Endothelial cell of umbilical vein (primary cell): ENCODE measurements at regions not wholly inside any gene's neighbourhood (a gene's known extent, or its start where the extent isn't known, plus 50 kb on each side); places are given as distances from the start of the nearest gene placed in this dataset.

Source experiments
- BruUV-seq: library from RNA; stranded (reverse); fragments of 400-500 nt; replicated peaks from 2 replicates; lab custom pipeline; 2021; lab: Mats Ljungman, UMichigan
- CTCF ChIA-PET: fragments of 300-600, 350-600 bp; sonication (Branson Sonifier 250); formaldehyde crosslinking; loops from one replicate; lab custom pipeline; 2021; ENCODE audit warnings: antibody characterized with exemption, inconsistent platforms; lab: Charles Lee
- POLR2A ChIA-PET: fragments of 300-600, 350-600 bp; sonication (Branson Sonifier 250); formaldehyde crosslinking; loops from one replicate; lab custom pipeline; 2021; ENCODE audit warnings: antibody characterized with exemption, inconsistent platforms; lab: Charles Lee
- DNase-seq: peaks from one replicate; pipeline ENCODE4 v3.0.0-alpha.2; 2011; ENCODE audit warnings: low read depth, low spot score
- FAIRE-seq: peaks from 2 replicates; lab custom pipeline; 2011; peaks lifted over from hg19 to GRCh38; lab: Jason Lieb, UNC
- H2AFZ ChIP-seq: 2 replicates; pipeline ENCODE4 v1.6.0; 2012; ENCODE audit warnings: low read depth, low read length, control low read depth, inconsistent platforms
- H3K27ac ChIP-seq: 2 replicates; pipeline ENCODE4 v1.5.1; 2011; ENCODE audit warnings: low read depth, mild to moderate bottlenecking, control low read depth, low read length, moderate library complexity; ENCODE audit not compliant: insufficient read depth
- H3K27me3 ChIP-seq, 2 experiments: 2 replicates each; pipeline versions ENCODE4 v1.6.0 to v1.6.1; 2011; ENCODE audit warnings: low read length in 2 of 2, mixed read lengths in 1 of 2; ENCODE audit not compliant: control insufficient read depth in 2 of 2, insufficient read depth in 2 of 2
- H3K36me3 ChIP-seq, 2 experiments: 2 replicates in 1 of 2; 3 replicates in 1 of 2; pipeline ENCODE4 v1.5.1; 2011; ENCODE audit warnings: low read length in 2 of 2, mild to moderate bottlenecking in 1 of 2, moderate library complexity in 1 of 2; ENCODE audit not compliant: control insufficient read depth in 2 of 2, insufficient read depth in 2 of 2; ENCODE audit errors: extremely low read depth in 1 of 2
- H3K4me1 ChIP-seq: 3 replicates; pipeline ENCODE4 v1.5.1; 2011; ENCODE audit warnings: mild to moderate bottlenecking, low read length; ENCODE audit not compliant: control insufficient read depth, insufficient read depth; ENCODE audit errors: extremely low read depth
- H3K4me2 ChIP-seq: 2 replicates; pipeline ENCODE4 v1.6.1; 2011; ENCODE audit warnings: low read length, control low read depth, mixed read lengths; ENCODE audit not compliant: insufficient read depth
- H3K4me3 ChIP-seq, 3 experiments: fragments of 200-600 bp in 1 of 3; sonication (generic), shearing (Covaris generic) in 1 of 3; replicated peaks in 1 of 3; 2 replicates each; pipeline ENCODE4 v1.5.1; 2011 to 2016; ENCODE audit warnings: control low read depth in 3 of 3, low read length in 3 of 3, mild to moderate bottlenecking in 2 of 3, inconsistent platforms in 1 of 3, low read depth in 1 of 3, moderate library complexity in 1 of 3; ENCODE audit not compliant: insufficient read depth in 1 of 3
- H3K79me2 ChIP-seq: 2 replicates; pipeline ENCODE4 v1.6.0; 2012; ENCODE audit warnings: low read length, inconsistent platforms; ENCODE audit not compliant: control insufficient read depth, insufficient read depth
- H3K9ac ChIP-seq: replicated peaks from 2 replicates; pipeline ENCODE3; 2011; ENCODE audit warnings: low read length, control low read depth; ENCODE audit not compliant: insufficient read depth; ENCODE audit errors: extremely low read depth
- H3K9me1 ChIP-seq: replicated peaks from 3 replicates; pipeline ENCODE4 v1.6.0; 2011; ENCODE audit warnings: mild to moderate bottlenecking, low read length; ENCODE audit not compliant: control insufficient read depth, insufficient read depth; ENCODE audit errors: extremely low read depth
- H3K9me3 ChIP-seq: replicated peaks from 2 replicates; pipeline ENCODE4 v1.5.1; 2012; ENCODE audit warnings: low read length, inconsistent platforms; ENCODE audit not compliant: control insufficient read depth, insufficient read depth
- H4K20me1 ChIP-seq: replicated peaks from 2 replicates; pipeline ENCODE3; 2011; ENCODE audit warnings: mild to moderate bottlenecking, low read length; ENCODE audit not compliant: control insufficient read depth, insufficient read depth; ENCODE audit errors: extremely low read depth
- EZH2 ChIP-seq: IDR thresholded peaks from 2 replicates; pipeline ENCODE4 v1.6.1; 2012; ENCODE audit warnings: borderline replicate concordance, low read depth, mild to moderate bottlenecking, moderate library complexity, low read length, inconsistent platforms; ENCODE audit not compliant: severe bottlenecking
- FOS ChIP-seq: IDR thresholded peaks from 2 replicates; pipeline ENCODE4 v1.6.1; 2011; ENCODE audit warnings: mild to moderate bottlenecking, low read length, moderate library complexity, borderline replicate concordance; ENCODE audit not compliant: insufficient read depth
- GATA2 ChIP-seq: IDR thresholded peaks from 2 replicates; pipeline ENCODE4 v1.7.0; 2011; ENCODE audit warnings: low read depth, mild to moderate bottlenecking, moderate library complexity, mixed read lengths, low read length; ENCODE audit not compliant: insufficient read length, insufficient read depth
- JUN ChIP-seq: IDR thresholded peaks from 2 replicates; pipeline ENCODE4 v1.6.1; 2011; ENCODE audit warnings: borderline replicate concordance, low read depth; ENCODE audit not compliant: insufficient read length, insufficient read depth
- MYC ChIP-seq: IDR thresholded peaks from one replicate; pipeline ENCODE4 v1.6.1; 2011; ENCODE audit warnings: mild to moderate bottlenecking, low read depth, low read length
- POLR2A ChIP-seq: IDR thresholded peaks from 2 replicates; pipeline ENCODE4 v1.6.1; 2012; ENCODE audit warnings: low read depth, mild to moderate bottlenecking, control low read depth, low read length
- POLR2AphosphoS5 ChIP-seq: IDR thresholded peaks from 2 replicates; pipeline ENCODE4 v1.6.1; 2012; ENCODE audit warnings: low read depth, mild to moderate bottlenecking, control low read depth, low read length, moderate library complexity; ENCODE audit not compliant: insufficient read depth
- dilution Hi-C: fragments of 300-500 bp; cut with MboI; formaldehyde crosslinking; loops from one replicate; pipeline ENCODE4 v1.15.0; 2019; ENCODE audit warnings: low sequenced_read_pairs; ENCODE audit not compliant: extremely low pct_ligation_motif_present
- intact Hi-C: fragments of 100-400 bp; cut with micrococcal nuclease; formaldehyde crosslinking; loops from one replicate; pipeline ENCODE4 v1.10.0; 2022
- TF ChIP-seq, protein P1 (sequence below): IDR thresholded peaks from 2 replicates; pipeline ENCODE4 v1.6.1; 2011; ENCODE audit not compliant: insufficient read depth, insufficient read length
- TF ChIP-seq, protein P2 (sequence below), 2 donors: IDR thresholded peaks; 1 replicate in 1 of 2; 2 replicates in 1 of 2; pipeline ENCODE4 v1.5.1; 2011; ENCODE audit warnings: low read length in 2 of 2, mild to moderate bottlenecking in 2 of 2, moderate library complexity in 2 of 2, control low read depth in 1 of 2, inconsistent platforms in 1 of 2, low read depth in 1 of 2; ENCODE audit not compliant: insufficient read depth in 1 of 2; ENCODE audit errors: extremely low read depth in 1 of 2

DNA sequence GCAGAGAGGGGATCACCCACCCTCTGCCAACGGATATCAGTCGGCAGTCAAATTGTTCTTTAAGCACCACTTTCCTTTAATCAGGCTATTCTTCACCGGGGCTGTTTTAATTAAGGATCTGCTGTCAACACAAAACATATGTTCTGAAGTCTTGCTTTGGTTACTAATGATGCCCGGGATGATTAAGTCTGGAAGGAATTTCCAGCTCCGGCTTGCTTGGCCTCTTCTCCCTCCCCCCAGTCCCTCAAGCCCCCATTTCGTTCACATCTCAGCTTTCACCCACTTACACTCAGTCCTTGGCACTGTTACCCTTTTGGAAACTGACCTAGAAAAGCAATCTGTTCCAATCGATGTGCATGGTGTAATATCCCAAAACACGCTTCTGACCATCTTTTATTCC is 74.7 kb downstream of the MSX2 start:
- H3K4me3 ChIP-seq: no peak overlapping the region
- no peak overlapping the region for H3K9ac ChIP-seq
- DNase-seq (no peak), FAIRE-seq (no peak)
- TF ChIP-seq, protein P1, sequence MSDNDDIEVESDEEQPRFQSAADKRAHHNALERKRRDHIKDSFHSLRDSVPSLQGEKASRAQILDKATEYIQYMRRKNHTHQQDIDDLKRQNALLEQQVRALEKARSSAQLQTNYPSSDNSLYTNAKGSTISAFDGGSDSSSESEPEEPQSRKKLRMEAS: no peak
- TF ChIP-seq POLR2A (no peak), MYC (no peak), JUN (no peak), FOS (no peak), GATA2 (no peak), EZH2 (no peak), POLR2AphosphoS5 (no peak)
- TF ChIP-seq, protein P2, sequence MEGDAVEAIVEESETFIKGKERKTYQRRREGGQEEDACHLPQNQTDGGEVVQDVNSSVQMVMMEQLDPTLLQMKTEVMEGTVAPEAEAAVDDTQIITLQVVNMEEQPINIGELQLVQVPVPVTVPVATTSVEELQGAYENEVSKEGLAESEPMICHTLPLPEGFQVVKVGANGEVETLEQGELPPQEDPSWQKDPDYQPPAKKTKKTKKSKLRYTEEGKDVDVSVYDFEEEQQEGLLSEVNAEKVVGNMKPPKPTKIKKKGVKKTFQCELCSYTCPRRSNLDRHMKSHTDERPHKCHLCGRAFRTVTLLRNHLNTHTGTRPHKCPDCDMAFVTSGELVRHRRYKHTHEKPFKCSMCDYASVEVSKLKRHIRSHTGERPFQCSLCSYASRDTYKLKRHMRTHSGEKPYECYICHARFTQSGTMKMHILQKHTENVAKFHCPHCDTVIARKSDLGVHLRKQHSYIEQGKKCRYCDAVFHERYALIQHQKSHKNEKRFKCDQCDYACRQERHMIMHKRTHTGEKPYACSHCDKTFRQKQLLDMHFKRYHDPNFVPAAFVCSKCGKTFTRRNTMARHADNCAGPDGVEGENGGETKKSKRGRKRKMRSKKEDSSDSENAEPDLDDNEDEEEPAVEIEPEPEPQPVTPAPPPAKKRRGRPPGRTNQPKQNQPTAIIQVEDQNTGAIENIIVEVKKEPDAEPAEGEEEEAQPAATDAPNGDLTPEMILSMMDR (IDR thresholded peaks at IDR 0.05; ENCODE audit: extremely low read depth in 1 of 2, insufficient read depth in 1 of 2, low read depth in 1 of 2, low read length in 2 of 2): no peak
- H3K27me3 ChIP-seq: no peaks in the 10 kb centered on the region
- intact Hi-C loops: no loop called here
- H3K79me2 ChIP-seq: no peaks in the 10 kb centered on the region
- no TSS peak for BruUV-seq
- H3K9me1 ChIP-seq: no peaks in the 10 kb centered on the region
- ChIA-PET CTCF (no interaction called here), POLR2A (no interaction called here)
- H4K20me1 ChIP-seq: no peaks in the 10 kb centered on the region
- dilution Hi-C loops: no loop called here
- no peak overlapping the region for H3K4me2 ChIP-seq
- H3K9me3 ChIP-seq: no peaks in the 10 kb centered on the region
- H3K27ac ChIP-seq: no peak overlapping the region
- no peak overlapping the region for H2AFZ ChIP-seq
- no peaks in the 10 kb centered on the region for H3K36me3 ChIP-seq
- no peaks in the 10 kb centered on the region for H3K4me1 ChIP-seq
